Endodermal cell (in vitro differentiated cells): ENCODE measurements at regions not wholly inside any gene's neighbourhood (a gene's known extent, or its start where the extent isn't known, plus 50 kb on each side); places are given as distances from the start of the nearest gene placed in this dataset.

ENCODE experiments used
- DNase-seq: peaks from one replicate; pipeline ENCODE4 v3.0.0-alpha.2; 2017
- H3K27ac ChIP-seq: 2 replicates; pipeline ENCODE4 v1.5.1; 2013; ENCODE audit warnings: mild to moderate bottlenecking, low read depth, low read length, moderate library complexity
- H3K27me3 ChIP-seq: 2 replicates; pipeline ENCODE4 v1.6.1; 2013; ENCODE audit warnings: mild to moderate bottlenecking, low read length, moderate library complexity; ENCODE audit not compliant: insufficient read depth, control insufficient read depth, poor library complexity, severe bottlenecking
- H3K36me3 ChIP-seq: 2 replicates; pipeline ENCODE4 v1.7.0; 2013; ENCODE audit warnings: mild to moderate bottlenecking, low read length, moderate library complexity; ENCODE audit not compliant: control insufficient read depth, insufficient read depth
- H3K4me1 ChIP-seq: one replicate; pipeline ENCODE4 v1.7.0; 2013; ENCODE audit warnings: low read length; ENCODE audit not compliant: control insufficient read depth, insufficient read depth
- H3K4me3 ChIP-seq: 2 replicates; pipeline ENCODE4 v1.5.1; 2013; ENCODE audit warnings: mild to moderate bottlenecking, low read length, moderate library complexity
- H3K9ac ChIP-seq: 2 replicates; pipeline ENCODE4 v1.6.1; 2013; ENCODE audit warnings: mild to moderate bottlenecking, low read length, moderate library complexity; ENCODE audit not compliant: poor library complexity, severe bottlenecking; ENCODE audit errors: extremely low read depth
- H3K9me3 ChIP-seq: 2 replicates; pipeline ENCODE4 v1.6.1; 2013; ENCODE audit warnings: mild to moderate bottlenecking, low read length, moderate library complexity; ENCODE audit not compliant: control insufficient read depth
- H3K27ac Mint-ChIP-seq: 2 replicates; pipeline ENCODE4 v1.8.0; 2020; ENCODE audit warnings: mixed read lengths
- H3K27me3 Mint-ChIP-seq: 2 replicates; pipeline ENCODE4 v1.8.0; 2021; ENCODE audit warnings: mild to moderate bottlenecking, mixed read lengths; ENCODE audit not compliant: insufficient read depth
- H3K36me3 Mint-ChIP-seq: 2 replicates; pipeline ENCODE4 v1.8.0; 2020; ENCODE audit warnings: low read depth, mixed read lengths
- H3K4me1 Mint-ChIP-seq: 2 replicates; pipeline ENCODE4 v1.8.0; 2020; ENCODE audit warnings: mixed read lengths
- H3K4me3 Mint-ChIP-seq: 2 replicates; pipeline ENCODE4 v1.8.0; 2020; ENCODE audit warnings: mild to moderate bottlenecking, moderate library complexity, mixed read lengths
- H3K9me3 Mint-ChIP-seq: 2 replicates; pipeline ENCODE4 v1.8.0; 2020; ENCODE audit warnings: mild to moderate bottlenecking, mixed read lengths
- CTCF ChIP-seq: fragments of 200-600 bp; sonication (generic); conservative IDR thresholded peaks from 2 replicates; pipeline ENCODE4 v1.5.0; 2021; ENCODE audit warnings: antibody characterized with exemption, mild to moderate bottlenecking
- WGBS, 2 experiments: methylation state at CpG; one replicate each; pipeline versions ENCODE4 v1.1.5 to v1.1.7; 2013; ENCODE audit warnings: missing lambda C conversion rate in 2 of 2, mixed read lengths in 1 of 2; ENCODE audit not compliant: insufficient coverage in 1 of 2, insufficient read length in 1 of 2; 5-methylcytosine and 5-hydroxymethylcytosine counted together

GRCh38 chr10:47164126-47164799, 135.7 kb upstream of the GDF10 start:
- no peaks in the 10 kb centered on the region for H3K36me3 ChIP-seq
- Mint-ChIP-seq H3K4me1 (no peaks in the 10 kb centered on the region), H3K27me3 (peaks cover 4% of the 10 kb centered on the region), H3K4me3 (no peak overlapping the region), H3K9me3 (peaks cover 18% of the 10 kb centered on the region), H3K36me3 (no peaks in the 10 kb centered on the region), H3K27ac (no peak overlapping the region)
- no peaks in the 10 kb centered on the region for H3K4me1 ChIP-seq
- no peak overlapping the region for H3K27ac ChIP-seq
- 85 to 93% methylated on average over 6 to 9 of the region's 9 CpGs for WGBS, 2 experiments
- H3K27me3 ChIP-seq, result no peaks in the 10 kb centered on the region
- DNase-seq, result no peak
- H3K9me3 ChIP-seq, result peaks cover under 1% of the 10 kb centered on the region
- no peak overlapping the region for H3K9ac ChIP-seq
- no peak for TF ChIP-seq CTCF
- no peak overlapping the region for H3K4me3 ChIP-seq

- H3K9ac ChIP-seq, result no peak overlapping the region
- H3K27ac ChIP-seq, result no peak overlapping the region
- no peak overlapping the region for H3K4me3 ChIP-seq
- peaks cover 6% of the 10 kb centered on the region for H3K9me3 ChIP-seq
- TF ChIP-seq CTCF, result no peak
- no peaks in the 10 kb centered on the region for H3K4me1 ChIP-seq
- H3K27ac Mint-ChIP-seq, result no peak overlapping the region
- no peaks in the 10 kb centered on the region for H3K36me3 Mint-ChIP-seq
- H3K36me3 ChIP-seq, result no peaks in the 10 kb centered on the region
- H3K9me3 Mint-ChIP-seq, result peaks cover 22% of the 10 kb centered on the region
- no peak overlapping the region for H3K4me3 Mint-ChIP-seq
- no peaks in the 10 kb centered on the region for H3K27me3 ChIP-seq
- DNase-seq, result no peak
- peaks cover 4% of the 10 kb centered on the region for H3K27me3 Mint-ChIP-seq
- H3K4me1 Mint-ChIP-seq, result no peaks in the 10 kb centered on the region
- 81 to 89% methylated on average over 3 of the region's 3 CpGs for WGBS, 2 experiments
Observed at GRCh38 chr10:47164800-47165128, 135.2 kb upstream of the GDF10 start.

- Mint-ChIP-seq H3K27ac (no peak overlapping the region), H3K27me3 (peaks cover 4% of the 10 kb centered on the region)
- no peak overlapping the region for H3K9ac ChIP-seq
Observed at GRCh38 chr10:47165168-47165710, 134.8 kb upstream of the GDF10 start.

More at GRCh38 chr10:47165168-47165710, 134.8 kb upstream of the GDF10 start:
- no peaks in the 10 kb centered on the region for H3K36me3 ChIP-seq
- Mint-ChIP-seq H3K36me3 (no peaks in the 10 kb centered on the region), H3K9me3 (peaks cover 27% of the 10 kb centered on the region), H3K4me3 (no peak overlapping the region), H3K4me1 (no peaks in the 10 kb centered on the region)
- no peak overlapping the region for H3K4me3 ChIP-seq
- no peak for TF ChIP-seq CTCF
- no peak for DNase-seq
- WGBS, 2 experiments, result 81 to 91% methylated on average over 6 to 7 of the region's 7 CpGs
- no peaks in the 10 kb centered on the region for H3K27me3 ChIP-seq
- H3K27ac ChIP-seq, result no peak overlapping the region
- H3K9me3 ChIP-seq, result peaks cover 6% of the 10 kb centered on the region
- H3K4me1 ChIP-seq, result no peaks in the 10 kb centered on the region
